Right forelimb (tissue), 1 donor: ENCODE measurements at regions not wholly inside any gene's neighbourhood (a gene's known extent, or its start where the extent isn't known, plus 50 kb on each side); places are given as distances from the start of the nearest gene placed in this dataset.
"Not testable (repeated sequence)": the region's sequence is repeated elsewhere in the genome, so short reads cannot be mapped to it uniquely, and the experiment has no call there.

ENCODE experiments used
- DNase-seq: peaks from one replicate; pipeline ENCODE4 v3.0.0-alpha.2; 2018

- no peak for DNase-seq
Observed at GRCh38 chr6:11486959-11487358, 50.6 kb upstream of the TMEM170B start.

- DNase-seq = no peak
Observed at GRCh38 chr6:11486486-11486885, 51.1 kb upstream of the TMEM170B start.

GRCh38 chr6:11486051-11486450 lies 51.5 kb upstream of the TMEM170B start:
- no peak for DNase-seq

- no peak for DNase-seq
Observed at GRCh38 chr6:11485271-11485670, 52.3 kb upstream of the TMEM170B start.

GRCh38 chr6:11484441-11484840 lies 53.1 kb upstream of the TMEM170B start:
- no peak for DNase-seq

GRCh38 chr6:11482616-11483015 lies 54.9 kb upstream of the TMEM170B start:
- DNase-seq = no peak

GRCh38 chr6:11480541-11480940 lies 57.0 kb upstream of the TMEM170B start:
- DNase-seq = no peak

GRCh38 chr6:11479296-11479695 lies 58.3 kb upstream of the TMEM170B start:
- no peak for DNase-seq

- DNase-seq = no peak
Observed at GRCh38 chr6:11478586-11478985, 59.0 kb upstream of the TMEM170B start.

- DNase-seq = no peak
Observed at GRCh38 chr6:11475016-11475415, 62.5 kb upstream of the TMEM170B start.

- peak; percentile 50 for DNase-seq
Observed at GRCh38 chr6:11473008-11473740, 64.4 kb upstream of the TMEM170B start.

GRCh38 chr6:11471261-11471660 lies 66.3 kb upstream of the TMEM170B start:
- DNase-seq = no peak

- DNase-seq = no peak
Observed at GRCh38 chr6:11469684-11470083, 67.9 kb upstream of the TMEM170B start.

- not testable (repeated sequence) for DNase-seq
Observed at GRCh38 chr6:11468271-11468670, 69.3 kb upstream of the TMEM170B start.

GRCh38 chr6:11467364-11467763 lies 70.2 kb upstream of the TMEM170B start:
- DNase-seq = no peak

- no peak for DNase-seq
Observed at GRCh38 chr6:11463398-11463780, 74.2 kb upstream of the TMEM170B start.

- DNase-seq = no peak
Observed at GRCh38 chr6:11462742-11463397, 74.7 kb upstream of the TMEM170B start.

GRCh38 chr6:11460837-11461661 lies 76.5 kb upstream of the TMEM170B start:
- DNase-seq = no peak

- DNase-seq = no peak
Observed at GRCh38 chr6:11460001-11460668, 77.4 kb upstream of the TMEM170B start.

GRCh38 chr6:11459079-11459610 lies 78.4 kb upstream of the TMEM170B start:
- DNase-seq = no peak

- no peak for DNase-seq
Observed at GRCh38 chr6:11458509-11458908, 79.0 kb upstream of the TMEM170B start.

- DNase-seq = not testable (repeated sequence)
Observed at GRCh38 chr6:11457422-11457821, 80.1 kb upstream of the TMEM170B start.

GRCh38 chr6:11452106-11452505 lies 85.4 kb upstream of the TMEM170B start:
- DNase-seq = not testable (repeated sequence)
